RWPE1 (cell line): ENCODE measurements at regions not wholly inside any gene's neighbourhood (a gene's known extent, or its start where the extent isn't known, plus 50 kb on each side); places are given as distances from the start of the nearest gene placed in this dataset.

Source experiments
- CTCF ChIA-PET: fragments of 350-600 bp; sonication (Branson Sonifier 250); formaldehyde crosslinking; extraction: SDS; loops from one replicate; lab custom pipeline; 2021; lab: Yijun Ruan, JAX
- POLR2A ChIA-PET: fragments of 400-600 bp; formaldehyde crosslinking; extraction: SDS; loops from one replicate; lab custom pipeline; 2020; ENCODE audit warnings: antibody characterized with exemption; ENCODE audit not compliant: low non-redundant PET; lab: Yijun Ruan, JAX
- DNase-seq: peaks from one replicate; pipeline ENCODE4 v3.0.0; 2012; ENCODE audit warnings: low spot score
- H3K27ac ChIP-seq: fragments of 450-650 bp; 2 replicates; pipeline ENCODE4 v1.5.1; 2017
- TF ChIP-seq, protein P1 (sequence below): fragments of 450-650 bp; conservative IDR thresholded peaks from 2 replicates; pipeline ENCODE4 v1.5.1; 2017; ENCODE audit warnings: low read depth, mild to moderate bottlenecking

DNA sequence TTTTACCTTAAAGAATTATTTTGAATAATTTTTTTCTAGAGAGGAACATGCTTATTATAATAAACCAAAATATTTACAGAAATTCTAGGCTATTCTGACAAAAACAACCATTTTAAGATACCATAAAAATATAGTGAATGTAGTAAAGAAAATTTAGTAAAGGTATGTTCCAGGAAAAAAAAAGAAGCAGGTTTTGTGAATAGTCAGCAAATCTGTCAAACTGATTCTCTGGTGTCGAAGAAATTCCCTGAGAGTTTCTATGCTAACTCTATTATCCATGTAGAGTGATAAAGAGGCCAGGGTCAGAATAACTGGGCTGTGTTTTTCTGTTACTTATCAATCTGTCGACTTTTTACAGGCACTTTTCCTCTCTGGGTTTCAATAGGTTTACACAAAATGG lies 459.2 kb downstream of the KIF4B start:
- CTCF ChIA-PET, result interaction anchor here (1.2 kb wide), 1 partner anchor 44 kb away, joined by 4 read pairs; no protein-coding TSS in a partner anchor
- TF ChIP-seq, protein P1, sequence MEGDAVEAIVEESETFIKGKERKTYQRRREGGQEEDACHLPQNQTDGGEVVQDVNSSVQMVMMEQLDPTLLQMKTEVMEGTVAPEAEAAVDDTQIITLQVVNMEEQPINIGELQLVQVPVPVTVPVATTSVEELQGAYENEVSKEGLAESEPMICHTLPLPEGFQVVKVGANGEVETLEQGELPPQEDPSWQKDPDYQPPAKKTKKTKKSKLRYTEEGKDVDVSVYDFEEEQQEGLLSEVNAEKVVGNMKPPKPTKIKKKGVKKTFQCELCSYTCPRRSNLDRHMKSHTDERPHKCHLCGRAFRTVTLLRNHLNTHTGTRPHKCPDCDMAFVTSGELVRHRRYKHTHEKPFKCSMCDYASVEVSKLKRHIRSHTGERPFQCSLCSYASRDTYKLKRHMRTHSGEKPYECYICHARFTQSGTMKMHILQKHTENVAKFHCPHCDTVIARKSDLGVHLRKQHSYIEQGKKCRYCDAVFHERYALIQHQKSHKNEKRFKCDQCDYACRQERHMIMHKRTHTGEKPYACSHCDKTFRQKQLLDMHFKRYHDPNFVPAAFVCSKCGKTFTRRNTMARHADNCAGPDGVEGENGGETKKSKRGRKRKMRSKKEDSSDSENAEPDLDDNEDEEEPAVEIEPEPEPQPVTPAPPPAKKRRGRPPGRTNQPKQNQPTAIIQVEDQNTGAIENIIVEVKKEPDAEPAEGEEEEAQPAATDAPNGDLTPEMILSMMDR, result no peak
- POLR2A ChIA-PET, result no interaction called here
- DNase-seq, result no peak
- H3K27ac ChIP-seq, result no peak overlapping the region

DNA sequence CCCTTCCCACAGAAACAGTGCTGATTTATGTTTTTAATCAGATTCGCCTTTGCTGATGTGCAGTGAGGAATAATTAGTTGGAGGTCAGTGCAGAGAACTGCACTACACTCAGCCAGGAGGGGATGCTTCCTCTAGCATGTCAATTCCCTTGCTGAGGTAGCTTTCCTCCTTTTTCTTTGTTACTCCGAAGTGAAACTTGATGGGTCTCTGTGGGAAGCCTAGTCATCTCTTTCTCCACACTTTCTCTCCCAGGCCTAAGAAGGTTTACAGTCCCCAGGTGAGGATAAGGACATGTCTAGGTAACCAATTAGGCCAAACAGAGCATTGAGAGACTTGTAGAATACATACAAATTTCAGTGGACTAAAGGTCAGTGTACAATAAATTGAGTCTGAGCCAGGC lies 461.8 kb downstream of the KIF4B start:
- CTCF ChIA-PET, result no interaction called here
- TF ChIP-seq, protein P1, result no peak
- H3K27ac ChIP-seq, result no peak overlapping the region
- POLR2A ChIA-PET, result no interaction called here
- DNase-seq, result no peak

DNA sequence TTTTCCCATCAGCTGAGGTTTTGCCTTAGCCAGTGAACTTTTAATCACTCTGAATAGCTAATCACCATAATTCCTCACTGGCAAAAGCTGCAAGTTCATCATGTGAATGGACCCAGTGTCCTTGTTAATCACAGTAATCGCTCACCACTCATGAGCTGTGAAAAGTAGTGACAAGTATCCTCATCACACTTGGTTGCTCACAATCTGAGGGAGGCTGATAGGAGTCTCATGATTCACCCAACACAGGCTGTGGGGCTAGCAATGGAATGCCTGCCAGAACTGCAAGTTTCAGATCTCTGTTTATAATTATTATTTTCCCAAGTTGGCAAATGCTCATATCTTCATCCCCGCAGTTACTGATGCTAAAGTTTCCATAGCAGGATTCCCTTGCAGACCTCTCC lies 467.2 kb downstream of the KIF4B start:
- DNase-seq, result no peak
- H3K27ac ChIP-seq, result no peak overlapping the region
- CTCF ChIA-PET, result no interaction called here
- TF ChIP-seq, protein P1, result no peak
- POLR2A ChIA-PET, result no interaction called here

DNA sequence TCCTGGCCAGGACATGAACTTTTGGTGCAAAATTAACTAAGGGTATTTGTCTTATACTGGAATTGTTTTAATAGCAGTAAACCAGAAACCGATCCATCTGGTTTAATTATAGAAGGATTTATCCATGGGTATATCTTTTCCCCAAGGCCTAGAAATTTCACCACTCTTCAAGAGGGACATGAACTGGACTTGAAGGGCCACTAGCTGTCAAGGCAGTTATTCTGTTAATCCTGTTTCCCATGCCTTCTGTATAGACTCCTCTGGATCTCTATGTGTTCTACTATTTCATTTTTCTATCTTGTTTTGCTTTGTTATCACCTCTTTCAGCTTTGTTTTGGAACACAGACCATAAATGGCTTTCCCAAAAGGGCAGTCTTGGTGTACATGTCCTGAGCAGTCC lies 467.6 kb downstream of the KIF4B start:
- TF ChIP-seq, protein P1, result no peak
- ChIA-PET CTCF (no interaction called here), POLR2A (interaction anchor here (0.6 kb wide), 1 partner anchor 194 kb away, joined by 4 read pairs; no protein-coding TSS in a partner anchor)
- DNase-seq, result no peak
- no peak overlapping the region for H3K27ac ChIP-seq

DNA sequence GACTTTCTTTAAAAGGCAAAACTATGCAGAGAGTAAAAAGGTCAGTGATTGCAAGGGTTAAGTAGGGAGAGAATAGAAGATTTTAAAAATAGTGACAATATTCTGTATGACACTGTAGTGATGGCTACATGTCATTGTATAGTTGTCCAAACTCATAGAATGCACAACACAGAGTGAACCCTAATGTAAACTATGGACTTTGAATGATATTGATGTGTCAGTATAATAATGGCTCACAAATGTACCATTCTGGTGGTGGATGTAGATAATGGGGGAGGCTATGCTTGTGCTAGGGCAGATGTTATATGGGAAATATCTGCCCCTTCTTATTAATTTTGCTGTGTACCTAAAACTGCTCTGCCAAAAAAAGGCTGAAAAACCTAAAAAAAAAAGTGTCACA lies 468.9 kb downstream of the KIF4B start:
- POLR2A ChIA-PET, result no interaction called here
- DNase-seq, result no peak
- TF ChIP-seq, protein P1, result no peak
- no peak overlapping the region for H3K27ac ChIP-seq
- CTCF ChIA-PET, result no interaction called here

GRCh38 chr5:155485386-155485785 lies 471.8 kb downstream of the KIF4B start:
- ChIA-PET POLR2A (no interaction called here), CTCF (no interaction called here)
- H3K27ac ChIP-seq, result no peak overlapping the region
- TF ChIP-seq, protein P1, result no peak
- no peak for DNase-seq
